ENCODE measurements at regions not wholly inside any gene's neighbourhood (a gene's known extent, or its start where the extent isn't known, plus 50 kb on each side); places are given as distances from the start of the nearest gene placed in this dataset.

DNA sequence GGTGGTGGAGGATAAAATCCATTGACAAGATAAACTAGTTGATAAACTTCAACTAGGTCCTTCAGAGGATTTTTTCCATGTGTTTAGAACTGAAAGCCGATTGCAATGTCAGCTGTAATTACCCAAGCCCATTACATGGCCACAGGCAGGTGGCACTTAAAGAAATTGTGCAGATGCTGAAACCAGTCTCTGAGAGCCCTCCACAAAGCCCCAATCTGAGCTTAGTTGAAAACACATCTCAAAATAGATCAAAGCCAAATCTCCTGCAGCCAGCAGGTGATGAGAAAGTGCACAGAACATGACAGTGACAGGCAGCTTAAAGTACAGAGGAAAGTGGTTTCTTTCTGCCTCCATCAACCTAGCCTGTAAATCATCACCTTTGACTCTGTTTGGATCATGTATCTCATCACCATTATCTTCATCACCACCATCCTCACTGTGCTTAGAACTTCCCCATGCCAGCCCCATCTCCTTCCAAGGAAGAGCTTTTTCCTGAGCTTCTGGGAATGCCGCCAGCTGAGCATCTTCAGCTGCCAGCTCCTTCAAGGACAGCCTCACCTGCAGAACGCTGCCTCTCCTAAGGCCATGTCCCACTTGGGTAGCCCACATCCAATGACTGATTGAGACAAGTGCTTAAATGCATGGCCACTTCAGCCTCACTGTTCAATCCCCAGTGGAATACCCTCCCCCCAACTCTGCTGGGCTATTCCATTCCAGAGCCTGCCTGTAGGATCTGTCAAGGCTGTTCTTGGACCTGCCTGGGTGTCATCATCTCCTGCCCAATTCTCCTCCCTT, 219.5 kb upstream of the TMEM132C start:
- H3K36me3 ChIP-seq (ENCODE audit: control insufficient read depth in 2 of 4, insufficient read depth in 4 of 4, low read length in 3 of 4): no peaks in the 10 kb centered on the region
- H4K5ac ChIP-seq (ENCODE audit: insufficient read length, low read depth, low read length): no peak overlapping the region
- H2BK12ac ChIP-seq (ENCODE audit: low read depth, low read length): no peak overlapping the region
- H2AK5ac ChIP-seq (ENCODE audit: low read depth, low read length): no peak overlapping the region
- H2BK5ac ChIP-seq (ENCODE audit: low read depth, low read length): no peak overlapping the region
- no peak overlapping the region for H2BK120ac ChIP-seq (replicated peaks; ENCODE audit: low read depth, low read length)
- no peak overlapping the region for H3K23ac ChIP-seq (ENCODE audit: insufficient read length)
- no peak for FAIRE-seq
- no peak overlapping the region for H2BK20ac ChIP-seq (ENCODE audit: low read length)
- WGBS, 2 experiments (ENCODE audit: extremely low coverage in 1 of 2, insufficient coverage in 1 of 2, insufficient read length in 1 of 2, insufficient replicate concordance in 2 of 2, low coverage in 1 of 2, low lambda C conversion rate in 2 of 2, missing lambda C conversion rate in 1 of 2): 97% methylated on average over 3 of the region's 3 CpGs; no CpG with 5 or more reads in 1 of the 2 experiments
- DNase-seq (ENCODE audit: low read depth in 1 of 2, low spot score in 2 of 2): no peak
- no peak overlapping the region for H3K4me3 ChIP-seq (ENCODE audit: extremely low read depth in 1 of 4, insufficient read depth in 2 of 4, low read depth in 3 of 4, low read length in 4 of 4)
- ChIA-PET CTCF (ENCODE audit: partially characterized antibody) (interaction anchor here (0.9 to 1.9 kb wide), 6 partner anchors 10 to 337 kb away, joined by 3 to 5 read pairs (median 3); no protein-coding TSS in a partner anchor), POLR2A (ENCODE audit: partially characterized antibody) (no interaction called here)
- no peak overlapping the region for H3K4me2 ChIP-seq (ENCODE audit: insufficient read depth in 1 of 2, low read depth in 2 of 2, low read length in 2 of 2)
- H3K23me2 ChIP-seq (ENCODE audit: low read depth, low read length): no peaks in the 10 kb centered on the region
- H4K91ac ChIP-seq (replicated peaks; ENCODE audit: insufficient read length, low read length): no peak overlapping the region
- no peak overlapping the region; the same call in 1 of the 2 replicates for H4K8ac ChIP-seq (ENCODE audit: extremely low read depth, insufficient read depth, low read length)
- no peak overlapping the region for H3K56ac ChIP-seq (replicated peaks; ENCODE audit: insufficient read length, low read depth, low read length)
- no peak overlapping the region for H3K18ac ChIP-seq (ENCODE audit: extremely low read depth, low read length)
- no peaks in the 10 kb centered on the region for H3K4me1 ChIP-seq (replicated peaks in 1 of 4; ENCODE audit: control insufficient read depth in 3 of 4, insufficient read depth in 4 of 4, low read length in 3 of 4)
- no peaks in the 10 kb centered on the region for H4K20me1 ChIP-seq (replicated peaks in 1 of 2; ENCODE audit: control insufficient read depth in 1 of 2, insufficient read depth in 2 of 2, low read length in 2 of 2)
- no peak overlapping the region for H3K14ac ChIP-seq (ENCODE audit: insufficient read length)
- H2AFZ ChIP-seq (ENCODE audit: low read length): no peak overlapping the region
- H3K79me2 ChIP-seq (ENCODE audit: control insufficient read depth in 1 of 2, insufficient read depth in 2 of 2, low read length in 2 of 2): no peaks in the 10 kb centered on the region
- H3K9me3 ChIP-seq (ENCODE audit: insufficient read depth in 2 of 2, low read depth in 1 of 2, low read length in 1 of 2): no peaks in the 10 kb centered on the region
- no peaks in the 10 kb centered on the region for H3K27me3 ChIP-seq (replicated peaks in 1 of 4; ENCODE audit: control insufficient read depth in 3 of 4, extremely low read depth in 1 of 4, insufficient read depth in 3 of 4, low read length in 3 of 4)
- no peak overlapping the region for H3K4ac ChIP-seq (replicated peaks; ENCODE audit: insufficient read length, low read depth, low read length)
- no peak overlapping the region for H3K9ac ChIP-seq (replicated peaks in 1 of 4; ENCODE audit: extremely low read depth in 1 of 4, low read depth in 3 of 4, low read length in 3 of 4)
- H3K79me1 ChIP-seq (ENCODE audit: low read depth, low read length): no peaks in the 10 kb centered on the region
- H3K27ac ChIP-seq (ENCODE audit: low read depth, low read length): no peak overlapping the region
- no peak overlapping the region for H2BK15ac ChIP-seq (ENCODE audit: low read length)
- TF ChIP-seq TAF7 (optimal IDR thresholded peaks at IDR 0.05; ENCODE audit: borderline replicate concordance, low read depth, low read length): no peak
- no peak for TF ChIP-seq BCL11A (IDR thresholded peaks at IDR 0.05; ENCODE audit: low read depth in 2 of 2, low read length in 2 of 2)
- TF ChIP-seq TCF12 (IDR thresholded peaks at IDR 0.05; ENCODE audit: low read depth, low read length): no peak
